HL-60 (cell line): ENCODE measurements at regions not wholly inside any gene's neighbourhood (a gene's known extent, or its start where the extent isn't known, plus 50 kb on each side); places are given as distances from the start of the nearest gene placed in this dataset.

ENCODE experiments used
- GABPA ChIP-seq: IDR thresholded peaks from 2 replicates; pipeline ENCODE4 v1.6.1; 2012; ENCODE audit warnings: low read depth
- POLR2AphosphoS5 ChIP-seq: IDR thresholded peaks from 2 replicates; pipeline ENCODE4 v1.6.1; 2012; ENCODE audit warnings: low read depth
- SPI1 ChIP-seq: IDR thresholded peaks from 2 replicates; pipeline ENCODE4 v1.6.1; 2012; ENCODE audit warnings: low read depth, mild to moderate bottlenecking, borderline replicate concordance
- TF ChIP-seq, protein P1 (sequence below): IDR thresholded peaks from one replicate; pipeline ENCODE4 v1.5.1; 2011; ENCODE audit warnings: low read length, control low read depth, inconsistent platforms; ENCODE audit not compliant: insufficient read depth
- TF ChIP-seq, protein P2 (sequence below): IDR thresholded peaks from 2 replicates; pipeline ENCODE4 v1.6.1; 2012; ENCODE audit warnings: low read depth; ENCODE audit not compliant: insufficient replicate concordance

DNA sequence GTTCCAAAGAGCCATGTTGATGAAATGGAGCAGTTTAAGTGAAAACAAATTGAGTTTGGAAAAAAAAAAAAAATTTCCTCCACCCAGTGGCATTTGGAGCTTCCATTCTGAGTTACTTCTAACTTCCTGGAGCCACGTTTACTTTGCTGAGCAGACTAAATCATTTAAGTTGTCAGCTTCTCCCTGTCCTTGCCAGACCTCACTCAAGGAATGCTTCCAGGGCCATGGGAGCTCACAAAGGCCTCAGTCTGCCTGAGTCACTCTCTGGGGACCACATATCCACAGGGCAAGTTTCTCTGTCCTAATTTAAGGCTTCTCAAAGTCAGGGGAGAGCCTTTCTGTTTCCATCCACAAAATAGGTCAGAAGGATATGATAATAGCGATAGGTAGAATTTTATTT, 210.3 kb upstream of the TNC start:
- TF ChIP-seq POLR2AphosphoS5 (no peak), GABPA (no peak), SPI1 (no peak)
- TF ChIP-seq, protein P1, sequence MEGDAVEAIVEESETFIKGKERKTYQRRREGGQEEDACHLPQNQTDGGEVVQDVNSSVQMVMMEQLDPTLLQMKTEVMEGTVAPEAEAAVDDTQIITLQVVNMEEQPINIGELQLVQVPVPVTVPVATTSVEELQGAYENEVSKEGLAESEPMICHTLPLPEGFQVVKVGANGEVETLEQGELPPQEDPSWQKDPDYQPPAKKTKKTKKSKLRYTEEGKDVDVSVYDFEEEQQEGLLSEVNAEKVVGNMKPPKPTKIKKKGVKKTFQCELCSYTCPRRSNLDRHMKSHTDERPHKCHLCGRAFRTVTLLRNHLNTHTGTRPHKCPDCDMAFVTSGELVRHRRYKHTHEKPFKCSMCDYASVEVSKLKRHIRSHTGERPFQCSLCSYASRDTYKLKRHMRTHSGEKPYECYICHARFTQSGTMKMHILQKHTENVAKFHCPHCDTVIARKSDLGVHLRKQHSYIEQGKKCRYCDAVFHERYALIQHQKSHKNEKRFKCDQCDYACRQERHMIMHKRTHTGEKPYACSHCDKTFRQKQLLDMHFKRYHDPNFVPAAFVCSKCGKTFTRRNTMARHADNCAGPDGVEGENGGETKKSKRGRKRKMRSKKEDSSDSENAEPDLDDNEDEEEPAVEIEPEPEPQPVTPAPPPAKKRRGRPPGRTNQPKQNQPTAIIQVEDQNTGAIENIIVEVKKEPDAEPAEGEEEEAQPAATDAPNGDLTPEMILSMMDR = no peak
- TF ChIP-seq, protein P2, sequence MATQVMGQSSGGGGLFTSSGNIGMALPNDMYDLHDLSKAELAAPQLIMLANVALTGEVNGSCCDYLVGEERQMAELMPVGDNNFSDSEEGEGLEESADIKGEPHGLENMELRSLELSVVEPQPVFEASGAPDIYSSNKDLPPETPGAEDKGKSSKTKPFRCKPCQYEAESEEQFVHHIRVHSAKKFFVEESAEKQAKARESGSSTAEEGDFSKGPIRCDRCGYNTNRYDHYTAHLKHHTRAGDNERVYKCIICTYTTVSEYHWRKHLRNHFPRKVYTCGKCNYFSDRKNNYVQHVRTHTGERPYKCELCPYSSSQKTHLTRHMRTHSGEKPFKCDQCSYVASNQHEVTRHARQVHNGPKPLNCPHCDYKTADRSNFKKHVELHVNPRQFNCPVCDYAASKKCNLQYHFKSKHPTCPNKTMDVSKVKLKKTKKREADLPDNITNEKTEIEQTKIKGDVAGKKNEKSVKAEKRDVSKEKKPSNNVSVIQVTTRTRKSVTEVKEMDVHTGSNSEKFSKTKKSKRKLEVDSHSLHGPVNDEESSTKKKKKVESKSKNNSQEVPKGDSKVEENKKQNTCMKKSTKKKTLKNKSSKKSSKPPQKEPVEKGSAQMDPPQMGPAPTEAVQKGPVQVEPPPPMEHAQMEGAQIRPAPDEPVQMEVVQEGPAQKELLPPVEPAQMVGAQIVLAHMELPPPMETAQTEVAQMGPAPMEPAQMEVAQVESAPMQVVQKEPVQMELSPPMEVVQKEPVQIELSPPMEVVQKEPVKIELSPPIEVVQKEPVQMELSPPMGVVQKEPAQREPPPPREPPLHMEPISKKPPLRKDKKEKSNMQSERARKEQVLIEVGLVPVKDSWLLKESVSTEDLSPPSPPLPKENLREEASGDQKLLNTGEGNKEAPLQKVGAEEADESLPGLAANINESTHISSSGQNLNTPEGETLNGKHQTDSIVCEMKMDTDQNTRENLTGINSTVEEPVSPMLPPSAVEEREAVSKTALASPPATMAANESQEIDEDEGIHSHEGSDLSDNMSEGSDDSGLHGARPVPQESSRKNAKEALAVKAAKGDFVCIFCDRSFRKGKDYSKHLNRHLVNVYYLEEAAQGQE = no peak
